ENCODE measurements at regions not wholly inside any gene's neighbourhood (a gene's known extent, or its start where the extent isn't known, plus 50 kb on each side); places are given as distances from the start of the nearest gene placed in this dataset.
A peak's percentile ranks its signal among the peaks of the same experiment; 100 is the strongest.

- TF ChIP-seq SMAD1 (IDR thresholded peaks at IDR 0.05; ENCODE audit: low read depth, partially characterized antibody) = no peak
- no peak for TF ChIP-seq JUNB (IDR thresholded peaks at IDR 0.05)
Observed at GRCh38 chr18:56515522-56515921, 122.9 kb downstream of the TXNL1 start (continued).

GRCh38 chr18:56511996-56512395 lies 126.4 kb downstream of the TXNL1 start:
- H2AFZ ChIP-seq (ENCODE audit: control insufficient read depth, low read depth, low read length) = no peak overlapping the region
- no peaks in the 10 kb centered on the region for H3K36me3 ChIP-seq (ENCODE audit: control insufficient read depth in 2 of 2, insufficient read depth in 2 of 2, low read length in 1 of 2)
- DNase-seq (ENCODE audit: low read depth, low spot score) = peak; percentile 20
- ChIA-PET RAD21 (ENCODE audit: unreplicated experiment) (interaction anchor here (0.6 to 1.5 kb wide), 2 partner anchors 53 to 1247 kb away, joined by 3 to 4 read pairs; no protein-coding TSS in a partner anchor), CTCF (no interaction called here), POLR2A (no interaction called here), SMC1A (ENCODE audit: uncharacterized antibody, unreplicated experiment) (interaction anchor here (0.6 to 2.7 kb wide), 4 partner anchors 10 to 584 kb away, joined by 3 to 12 read pairs (median 4); no protein-coding TSS in a partner anchor)
- H4K20me1 ChIP-seq (ENCODE audit: control insufficient read depth, insufficient read depth) = no peaks in the 10 kb centered on the region
- no peak overlapping the region for H3K4me2 ChIP-seq (ENCODE audit: control insufficient read depth, insufficient read depth)
- no peaks in the 10 kb centered on the region for H3K79me2 ChIP-seq (ENCODE audit: control insufficient read depth, insufficient read depth, low read length)
- in situ Hi-C loops (cut with MboI) = no loop called here
- WGBS (ENCODE audit: insufficient coverage, insufficient replicate concordance, low lambda C conversion rate, missing lambda C conversion rate) = 0% methylated on average over 1 of the region's 1 CpG
- intact Hi-C loops (cut with micrococcal nuclease; ENCODE audit: unreplicated experiment) = no loop called here
- H3K4me1 ChIP-seq (ENCODE audit: control insufficient read depth, insufficient read depth, low read length) = no peaks in the 10 kb centered on the region
- H3K9ac ChIP-seq (ENCODE audit: control insufficient read depth, insufficient read depth, low read length) = no peak overlapping the region
- H3K4me3 ChIP-seq = no peak overlapping the region
- BruUV-seq (replicated peaks) = no TSS peak
- peak; percentile 88 for ATAC-seq
- FAIRE-seq = no peak
- H3K27me3 ChIP-seq (replicated peaks in 1 of 2; ENCODE audit: control insufficient read depth in 2 of 2, insufficient read depth in 2 of 2, low read length in 1 of 2) = no peaks in the 10 kb centered on the region; a peak in 1 of 4 replicates
- no peak overlapping the region for H3K27ac ChIP-seq (ENCODE audit: control insufficient read depth, insufficient read depth)
- H3K9me3 ChIP-seq (replicated peaks; ENCODE audit: control insufficient read depth, insufficient read depth, low read length) = no peaks in the 10 kb centered on the region; the same call in 2 of the 3 replicates
- TF ChIP-seq BCL11A (IDR thresholded peaks at IDR 0.05; ENCODE audit: low read depth, low read length) (no peak), TCF12 (IDR thresholded peaks at IDR 0.05; ENCODE audit: low read depth, low read length) (no peak), SREBF1 (IDR thresholded peaks at IDR 0.05; ENCODE audit: low read length) (no peak), EP300 (IDR thresholded peaks at IDR 0.05; ENCODE audit: borderline replicate concordance in 1 of 2, control insufficient read depth in 1 of 2, low read depth in 2 of 2, low read length in 2 of 2) (no peak), NR2C2 (IDR thresholded peaks at IDR 0.05; ENCODE audit: borderline replicate concordance, control insufficient read depth, insufficient read length, low read depth) (no peak), ASH2L (IDR thresholded peaks at IDR 0.05; ENCODE audit: borderline replicate concordance, low read depth) (no peak), RAD21 (IDR thresholded peaks at IDR 0.05; ENCODE audit: insufficient read depth, low read depth, low read length) (no peak), ZBED1 (IDR thresholded peaks at IDR 0.05; ENCODE audit: borderline replicate concordance) (no peak), POU2F2 (IDR thresholded peaks at IDR 0.05; ENCODE audit: borderline replicate concordance, low read depth, low read length) (no peak), SMARCA5 (IDR thresholded peaks at IDR 0.05) (no peak), IKZF1 (conservative IDR thresholded peaks at IDR 0.05) (peak; percentile 88), WRNIP1 (IDR thresholded peaks at IDR 0.05; ENCODE audit: borderline replicate concordance, low read depth, low read length) (no peak), MTA3 (IDR thresholded peaks at IDR 0.05; ENCODE audit: borderline replicate concordance, low read length) (no peak), ZNF207 (IDR thresholded peaks at IDR 0.05; ENCODE audit: borderline replicate concordance) (no peak), ZNF24 (IDR thresholded peaks at IDR 0.05) (no peak), HDGF (IDR thresholded peaks at IDR 0.05) (no peak), CBX3 (IDR thresholded peaks at IDR 0.05; ENCODE audit: borderline replicate concordance, low read depth) (no peak), ATF2 (IDR thresholded peaks at IDR 0.05; ENCODE audit: low read length) (peak; percentile 31; the same call in 1 of the 2 replicates), NKRF (conservative IDR thresholded peaks at IDR 0.05) (no peak), ESRRA (IDR thresholded peaks at IDR 0.05; ENCODE audit: low read length) (no peak), TAF1 (IDR thresholded peaks at IDR 0.05; ENCODE audit: borderline replicate concordance, low read depth, low read length) (no peak)
